HG02970 (cell line): ENCODE measurements at regions not wholly inside any gene's neighbourhood (a gene's known extent, or its start where the extent isn't known, plus 50 kb on each side); places are given as distances from the start of the nearest gene placed in this dataset.

ENCODE experiments used
- ATAC-seq: cut with Tn5 transposase; IDR thresholded peaks from one replicate; pipeline ENCODE4 v1.9.1; 2021; ENCODE audit warnings: mild to moderate bottlenecking, moderate library complexity, moderate number of reproducible peaks; ENCODE audit not compliant: unreplicated experiment, low FRiP score

- ATAC-seq, result no peak
These were observed 112.8 kb downstream of the SAMD5 start for GRCh38 chr6:147621263-147621662.

GRCh38 chr6:147621961-147622360, 113.5 kb downstream of the SAMD5 start:
- no peak for ATAC-seq

- no peak for ATAC-seq
These were observed 116.5 kb downstream of the SAMD5 start for GRCh38 chr6:147624946-147625515.

- no peak for ATAC-seq
These were observed 117.5 kb downstream of the SAMD5 start for GRCh38 chr6:147625946-147626345.

- no peak for ATAC-seq
These were observed 118.9 kb downstream of the SAMD5 start for GRCh38 chr6:147627411-147627810.

- no peak for ATAC-seq
These were observed 124.7 kb downstream of the SAMD5 start for GRCh38 chr6:147633191-147633590.

- ATAC-seq, result no peak
These were observed 129.2 kb downstream of the SAMD5 start for GRCh38 chr6:147637620-147638195.

GRCh38 chr6:147639279-147639678, 130.8 kb downstream of the SAMD5 start:
- no peak for ATAC-seq

GRCh38 chr6:147640606-147641005, 132.1 kb downstream of the SAMD5 start:
- ATAC-seq, result no peak

GRCh38 chr6:147641511-147641910, 133.0 kb downstream of the SAMD5 start:
- ATAC-seq, result no peak

- no peak for ATAC-seq
These were observed 134.0 kb downstream of the SAMD5 start for GRCh38 chr6:147642458-147642857.

- ATAC-seq, result no peak
These were observed 135.1 kb downstream of the SAMD5 start for GRCh38 chr6:147643341-147644200.

GRCh38 chr6:147648916-147649315, 140.4 kb downstream of the SAMD5 start:
- ATAC-seq, result no peak

- ATAC-seq, result no peak
These were observed 143.0 kb downstream of the SAMD5 start for GRCh38 chr6:147651249-147652063.

- ATAC-seq, result no peak
These were observed 145.1 kb downstream of the SAMD5 start for GRCh38 chr6:147653631-147654030.

- ATAC-seq, result no peak
These were observed 145.8 kb downstream of the SAMD5 start for GRCh38 chr6:147654103-147654845.

- no peak for ATAC-seq
These were observed 152.1 kb downstream of the SAMD5 start for GRCh38 chr6:147660334-147661311.

GRCh38 chr6:147662646-147663045, 154.2 kb downstream of the SAMD5 start:
- no peak for ATAC-seq

GRCh38 chr6:147664092-147664491, 155.6 kb downstream of the SAMD5 start:
- no peak for ATAC-seq
